ENCODE measurements at regions not wholly inside any gene's neighbourhood (a gene's known extent, or its start where the extent isn't known, plus 50 kb on each side); places are given as distances from the start of the nearest gene placed in this dataset.

GRCh38 chr3:42012935-42013690 is 51.2 kb upstream of the ULK4 start:
- peak; percentile 66 for DNase-seq

- no peak for DNase-seq
These were observed 50.6 kb upstream of the ULK4 start for GRCh38 chr3:42012383-42012934.

Data from EL (cell line).